ENCODE measurements at regions not wholly inside any gene's neighbourhood (a gene's known extent, or its start where the extent isn't known, plus 50 kb on each side); places are given as distances from the start of the nearest gene placed in this dataset.

DNA sequence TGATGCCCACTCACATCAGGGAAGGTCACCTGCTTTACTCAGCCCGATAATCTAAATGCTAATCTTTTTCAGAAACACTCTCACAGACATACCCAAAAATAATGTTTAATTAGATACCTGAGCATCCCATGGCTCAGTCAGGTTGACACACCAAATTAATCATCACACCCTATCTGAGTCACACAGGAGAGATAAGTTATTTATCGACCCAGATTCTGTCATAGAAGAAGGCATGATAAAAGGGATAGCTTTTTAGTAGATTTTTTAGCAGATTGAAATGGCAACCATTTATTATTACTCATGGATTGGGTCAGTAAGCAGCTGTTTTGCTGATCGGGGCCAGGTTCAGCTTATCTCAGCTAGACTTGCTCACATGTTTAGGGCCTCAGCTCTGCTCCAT lies 97.8 kb upstream of the TYRP1 start:
- POLR2A ChIA-PET = no interaction called here
- DNase-seq (ENCODE audit: extremely low spot score) = no peak
- CTCF ChIA-PET = no interaction called here
- no peak for TF ChIP-seq ZNF384 (IDR thresholded peaks at IDR 0.05)
- no peak for TF ChIP-seq SP1 (IDR thresholded peaks at IDR 0.05)
- TF ChIP-seq CTBP1 (IDR thresholded peaks at IDR 0.05; ENCODE audit: borderline replicate concordance) = no peak
- no peak for TF ChIP-seq FOXM1 (IDR thresholded peaks at IDR 0.05; ENCODE audit: borderline replicate concordance)
- TF ChIP-seq FOXK2 (IDR thresholded peaks at IDR 0.05) = no peak
- TF ChIP-seq, protein P1, sequence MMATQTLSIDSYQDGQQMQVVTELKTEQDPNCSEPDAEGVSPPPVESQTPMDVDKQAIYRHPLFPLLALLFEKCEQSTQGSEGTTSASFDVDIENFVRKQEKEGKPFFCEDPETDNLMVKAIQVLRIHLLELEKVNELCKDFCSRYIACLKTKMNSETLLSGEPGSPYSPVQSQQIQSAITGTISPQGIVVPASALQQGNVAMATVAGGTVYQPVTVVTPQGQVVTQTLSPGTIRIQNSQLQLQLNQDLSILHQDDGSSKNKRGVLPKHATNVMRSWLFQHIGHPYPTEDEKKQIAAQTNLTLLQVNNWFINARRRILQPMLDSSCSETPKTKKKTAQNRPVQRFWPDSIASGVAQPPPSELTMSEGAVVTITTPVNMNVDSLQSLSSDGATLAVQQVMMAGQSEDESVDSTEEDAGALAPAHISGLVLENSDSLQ (IDR thresholded peaks at IDR 0.05) = no peak
- TF ChIP-seq SUZ12 (IDR thresholded peaks at IDR 0.05) = no peak
- no peak for TF ChIP-seq HDGF (IDR thresholded peaks at IDR 0.05; ENCODE audit: borderline replicate concordance)
- no peak for TF ChIP-seq TARDBP (IDR thresholded peaks at IDR 0.05)
- no peak for TF ChIP-seq BHLHE40 (IDR thresholded peaks at IDR 0.05; ENCODE audit: borderline replicate concordance)
- TF ChIP-seq L3MBTL2 (conservative IDR thresholded peaks at IDR 0.05) = no peak
- TF ChIP-seq LEF1 (IDR thresholded peaks at IDR 0.05; ENCODE audit: borderline replicate concordance) = no peak
- TF ChIP-seq FOXA1 (IDR thresholded peaks at IDR 0.05) = no peak
- TF ChIP-seq ARNT (IDR thresholded peaks at IDR 0.05) = no peak

DNA sequence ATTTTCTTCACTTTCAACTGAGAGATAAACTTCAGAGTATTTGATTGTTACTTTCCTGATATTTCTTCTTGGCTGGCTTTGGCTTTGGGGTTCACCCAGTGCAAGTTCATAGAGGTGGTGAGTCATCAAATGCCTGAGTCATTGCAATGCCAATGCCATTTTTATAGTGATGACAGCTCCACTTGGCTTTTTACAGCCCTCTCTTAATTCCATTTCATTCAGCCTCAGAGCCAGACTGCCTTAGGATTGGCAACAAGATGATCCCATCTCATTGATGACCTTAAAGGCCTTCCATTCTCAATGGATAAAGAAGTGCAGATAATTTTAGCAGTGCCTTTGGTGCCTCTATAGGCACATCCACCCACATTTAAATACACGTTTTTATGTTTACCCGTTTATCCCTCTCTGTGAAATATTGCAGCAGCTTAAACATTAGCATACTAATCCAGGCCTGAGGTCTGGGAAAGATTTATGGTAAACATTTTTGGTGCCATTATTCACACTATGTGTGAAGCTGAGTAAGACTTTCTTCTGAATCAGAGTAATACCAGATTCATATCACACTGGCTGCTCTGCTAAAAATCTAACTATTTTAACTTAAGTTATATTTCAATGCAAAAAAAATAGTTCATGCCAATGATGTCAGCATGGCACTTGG lies 88.9 kb upstream of the TYRP1 start:
- peak; percentile 3 for DNase-seq (ENCODE audit: extremely low spot score)
- ChIA-PET POLR2A (no interaction called here), CTCF (no interaction called here)
- TF ChIP-seq HDGF (IDR thresholded peaks at IDR 0.05; ENCODE audit: borderline replicate concordance) = no peak
- TF ChIP-seq, protein P1 (IDR thresholded peaks at IDR 0.05) = no peak
- no peak for TF ChIP-seq LEF1 (IDR thresholded peaks at IDR 0.05; ENCODE audit: borderline replicate concordance)
- no peak for TF ChIP-seq SUZ12 (IDR thresholded peaks at IDR 0.05)
- TF ChIP-seq SP1 (IDR thresholded peaks at IDR 0.05) = no peak
- TF ChIP-seq TARDBP (IDR thresholded peaks at IDR 0.05) = no peak
- no peak for TF ChIP-seq L3MBTL2 (conservative IDR thresholded peaks at IDR 0.05)
- no peak for TF ChIP-seq CTBP1 (IDR thresholded peaks at IDR 0.05; ENCODE audit: borderline replicate concordance)
- no peak for TF ChIP-seq BHLHE40 (IDR thresholded peaks at IDR 0.05; ENCODE audit: borderline replicate concordance)
- no peak for TF ChIP-seq FOXK2 (IDR thresholded peaks at IDR 0.05)
- TF ChIP-seq NFRKB (IDR thresholded peaks at IDR 0.05) = no peak
- TF ChIP-seq FOXM1 (IDR thresholded peaks at IDR 0.05; ENCODE audit: borderline replicate concordance) = no peak
- no peak for TF ChIP-seq ELF4 (IDR thresholded peaks at IDR 0.05)
- no peak for TF ChIP-seq FOXA1 (IDR thresholded peaks at IDR 0.05)
- no peak for TF ChIP-seq ARNT (IDR thresholded peaks at IDR 0.05)

DNA sequence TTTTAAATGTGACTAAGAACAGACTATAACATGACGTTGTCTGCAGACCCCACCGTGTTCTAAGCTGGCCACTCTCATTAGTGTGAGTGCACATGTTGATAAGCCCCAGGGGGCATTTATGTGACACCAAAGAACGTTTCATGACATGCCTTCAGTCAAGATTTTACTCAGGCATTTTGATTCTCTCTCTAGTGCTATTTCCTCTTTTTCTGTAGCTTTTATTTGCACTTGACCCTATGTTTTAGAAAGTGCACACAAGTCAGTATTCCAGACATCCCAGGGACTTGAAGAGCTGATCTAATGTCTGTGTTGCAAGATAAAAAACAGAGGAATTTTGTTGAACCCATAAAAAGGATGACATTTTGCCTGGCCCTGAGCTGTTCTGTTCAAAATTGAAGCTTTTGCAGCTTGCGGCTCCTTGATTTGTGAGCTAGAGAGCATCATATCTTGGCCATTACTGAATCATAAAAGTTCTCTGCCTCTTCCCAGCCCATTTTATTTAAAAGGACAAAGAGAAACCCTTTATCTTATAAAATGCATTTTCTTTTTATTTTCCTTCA lies 80.9 kb upstream of the TYRP1 start:
- no peak for DNase-seq (ENCODE audit: extremely low spot score)
- CTCF ChIA-PET = no interaction called here
- no peak for TF ChIP-seq BHLHE40 (IDR thresholded peaks at IDR 0.05; ENCODE audit: borderline replicate concordance)
- no peak for TF ChIP-seq HDGF (IDR thresholded peaks at IDR 0.05; ENCODE audit: borderline replicate concordance)
- TF ChIP-seq, protein P1 (IDR thresholded peaks at IDR 0.05) = no peak
- no peak for TF ChIP-seq TARDBP (IDR thresholded peaks at IDR 0.05)
- TF ChIP-seq CTBP1 (IDR thresholded peaks at IDR 0.05; ENCODE audit: borderline replicate concordance) = no peak
- no peak for TF ChIP-seq ARNT (IDR thresholded peaks at IDR 0.05)
- no peak for TF ChIP-seq ELF4 (IDR thresholded peaks at IDR 0.05)
- no peak for TF ChIP-seq LEF1 (IDR thresholded peaks at IDR 0.05; ENCODE audit: borderline replicate concordance)
- no peak for TF ChIP-seq SP1 (IDR thresholded peaks at IDR 0.05)
- TF ChIP-seq L3MBTL2 (conservative IDR thresholded peaks at IDR 0.05) = no peak
- no peak for TF ChIP-seq SUZ12 (IDR thresholded peaks at IDR 0.05)
- TF ChIP-seq FOXA1 (IDR thresholded peaks at IDR 0.05) = no peak
- no peak for TF ChIP-seq NFRKB (IDR thresholded peaks at IDR 0.05)
- TF ChIP-seq FOXM1 (IDR thresholded peaks at IDR 0.05; ENCODE audit: borderline replicate concordance) = no peak
- no peak for TF ChIP-seq ZNF384 (IDR thresholded peaks at IDR 0.05)
- POLR2A ChIA-PET = no interaction called here

DNA sequence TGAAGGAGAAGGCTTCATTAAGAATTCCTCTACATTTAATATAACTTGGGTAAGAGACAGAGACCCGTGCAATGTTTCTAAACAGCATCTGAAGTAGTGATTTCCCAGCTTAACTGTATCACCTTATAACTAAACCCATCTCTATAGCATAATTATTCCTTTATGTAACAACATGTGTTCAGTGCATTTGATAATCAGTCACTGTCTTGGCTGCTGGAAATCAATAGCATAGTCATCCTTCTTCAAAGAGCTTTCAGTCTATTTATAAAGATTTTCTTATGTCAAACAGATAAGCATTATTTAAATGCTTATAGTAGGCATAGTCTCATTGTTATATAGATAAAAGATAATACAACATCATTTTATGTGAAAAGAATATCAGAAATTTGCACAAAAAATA lies 80.1 kb upstream of the TYRP1 start:
- CTCF ChIA-PET = no interaction called here
- DNase-seq (ENCODE audit: extremely low spot score) = no peak
- POLR2A ChIA-PET = no interaction called here
- TF ChIP-seq FOXK2 (IDR thresholded peaks at IDR 0.05) = no peak

DNA sequence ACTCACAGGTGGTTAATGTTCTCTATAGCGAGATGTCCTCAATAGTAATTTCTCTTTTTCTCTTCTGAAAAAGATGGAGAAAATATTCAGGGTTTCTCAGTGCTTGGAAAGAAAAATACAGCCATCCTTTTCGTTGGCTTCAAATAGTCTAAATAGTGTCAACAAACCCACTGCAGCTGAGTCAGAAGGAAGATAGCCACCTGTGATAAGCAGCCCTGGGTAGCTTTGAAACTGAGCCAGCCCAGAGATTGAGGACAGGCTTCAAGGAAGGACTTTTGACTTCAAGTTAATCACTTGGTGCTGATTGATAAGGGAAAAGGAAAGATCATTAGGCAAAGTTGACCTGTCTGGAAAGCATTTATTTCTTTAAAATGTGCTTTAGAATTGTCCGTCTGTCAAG lies 78.7 kb upstream of the TYRP1 start:
- TF ChIP-seq FOXK2 (IDR thresholded peaks at IDR 0.05) = no peak
- DNase-seq (ENCODE audit: extremely low spot score) = no peak
- ChIA-PET CTCF (no interaction called here), POLR2A (no interaction called here)

DNA sequence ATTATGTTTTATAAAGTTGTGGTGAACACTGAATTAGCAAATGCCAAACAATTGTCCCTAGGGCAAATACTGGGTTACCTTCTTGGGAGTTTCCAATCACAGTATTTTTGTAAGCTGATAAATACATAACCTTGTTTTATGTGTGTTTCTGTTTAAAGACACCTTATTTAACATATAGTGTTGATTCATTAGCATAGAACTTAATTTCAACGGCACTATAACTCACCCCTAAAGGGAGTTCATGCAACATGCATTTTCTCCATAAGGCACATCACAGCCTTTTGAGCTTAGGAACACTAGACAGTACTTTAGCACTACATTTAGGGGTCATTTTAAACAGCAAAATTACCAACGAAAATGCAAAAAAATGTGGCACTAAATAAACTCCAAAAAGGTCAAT lies 74.2 kb upstream of the TYRP1 start:
- ChIA-PET POLR2A (no interaction called here), CTCF (interaction anchor here (0.6 kb wide), 1 partner anchor 546 kb away, joined by 3 read pairs; no protein-coding TSS in a partner anchor)
- TF ChIP-seq FOXA1 (IDR thresholded peaks at IDR 0.05) = no peak
- TF ChIP-seq L3MBTL2 (conservative IDR thresholded peaks at IDR 0.05) = no peak
- TF ChIP-seq, protein P1 (IDR thresholded peaks at IDR 0.05) = no peak
- no peak for TF ChIP-seq NFRKB (IDR thresholded peaks at IDR 0.05)
- TF ChIP-seq BHLHE40 (IDR thresholded peaks at IDR 0.05; ENCODE audit: borderline replicate concordance) = no peak
- no peak for TF ChIP-seq ZNF384 (IDR thresholded peaks at IDR 0.05)
- TF ChIP-seq SP1 (IDR thresholded peaks at IDR 0.05) = no peak
- TF ChIP-seq ELF4 (IDR thresholded peaks at IDR 0.05) = no peak
- no peak for TF ChIP-seq SUZ12 (IDR thresholded peaks at IDR 0.05)
- TF ChIP-seq HDGF (IDR thresholded peaks at IDR 0.05; ENCODE audit: borderline replicate concordance) = no peak
- TF ChIP-seq CTBP1 (IDR thresholded peaks at IDR 0.05; ENCODE audit: borderline replicate concordance) = no peak
- TF ChIP-seq TARDBP (IDR thresholded peaks at IDR 0.05) = no peak
- TF ChIP-seq LEF1 (IDR thresholded peaks at IDR 0.05; ENCODE audit: borderline replicate concordance) = no peak
- no peak for TF ChIP-seq FOXM1 (IDR thresholded peaks at IDR 0.05; ENCODE audit: borderline replicate concordance)
- no peak for TF ChIP-seq FOXK2 (IDR thresholded peaks at IDR 0.05)
- no peak for TF ChIP-seq ARNT (IDR thresholded peaks at IDR 0.05)
- DNase-seq (ENCODE audit: extremely low spot score) = no peak
